Activated T-helper 9 cell treated with anti-CD3 and anti-CD28 coated beads, Interleukin-2, amount 50 U/mL, for 16 hours (primary cell): ENCODE measurements at regions not wholly inside any gene's neighbourhood (a gene's known extent, or its start where the extent isn't known, plus 50 kb on each side); places are given as distances from the start of the nearest gene placed in this dataset.

Experiments
- DNase-seq: peaks from one replicate; pipeline ENCODE4 v3.0.0-alpha.2; 2020; ENCODE audit warnings: low read depth

DNA sequence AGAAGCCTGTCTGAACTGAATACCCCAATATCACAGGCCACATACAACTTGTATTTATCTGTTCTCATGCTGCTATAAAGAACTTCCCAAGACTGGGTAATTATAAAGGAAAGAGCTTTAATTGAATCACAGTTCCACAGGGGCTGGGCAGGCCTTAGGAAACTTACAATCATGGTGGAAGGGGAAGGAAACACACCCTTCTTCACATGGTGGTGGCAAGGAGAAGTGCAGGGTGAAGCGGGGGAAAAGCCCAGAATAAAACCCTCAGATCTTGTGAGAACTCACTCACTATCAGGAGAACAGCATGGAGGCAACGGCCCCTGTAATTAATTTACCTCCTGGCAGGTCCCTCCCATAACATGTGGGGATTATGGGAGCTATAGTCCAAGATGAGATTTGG, 50.3 kb upstream of the FNDC1 start:
- no peak for DNase-seq

DNA sequence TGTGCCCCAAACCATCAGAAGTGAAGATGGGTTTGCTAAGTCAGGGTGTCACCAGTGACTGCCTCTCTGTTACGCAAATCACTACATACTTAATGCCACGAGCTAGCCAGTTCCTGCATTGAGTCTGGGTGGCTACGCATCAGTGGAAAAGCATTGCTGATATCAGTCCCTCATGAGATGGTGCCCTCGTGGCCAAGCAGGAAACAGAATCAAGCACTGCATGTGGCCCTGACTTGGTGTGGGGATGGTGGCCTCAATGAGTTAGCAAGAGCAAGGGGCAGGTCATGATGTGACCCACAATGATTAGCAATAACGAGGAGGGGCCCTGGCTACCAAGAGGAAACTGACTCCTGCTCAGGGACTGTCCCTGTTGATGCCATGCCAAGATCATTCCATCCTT, 51.6 kb upstream of the FNDC1 start:
- no peak for DNase-seq

DNA sequence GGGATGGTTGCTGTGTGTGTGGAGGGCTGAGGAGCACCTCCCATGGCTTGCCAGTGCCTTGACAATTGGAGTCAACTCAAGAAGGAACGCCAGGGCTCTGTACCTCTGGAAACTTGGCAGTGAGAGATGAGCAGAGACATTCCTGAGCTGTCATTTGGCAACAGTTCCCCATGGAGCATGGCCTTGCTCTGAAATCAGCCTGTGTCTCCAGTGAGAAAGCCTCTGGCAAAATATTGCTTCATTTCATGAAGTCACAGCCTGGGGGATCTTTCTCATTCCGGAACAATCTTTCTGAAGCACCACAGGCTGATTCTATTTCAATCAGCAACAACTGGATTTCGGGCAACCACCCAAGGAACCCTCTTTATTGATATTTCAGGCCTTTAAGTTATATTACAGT, 52.2 kb upstream of the FNDC1 start:
- DNase-seq: no peak

DNA sequence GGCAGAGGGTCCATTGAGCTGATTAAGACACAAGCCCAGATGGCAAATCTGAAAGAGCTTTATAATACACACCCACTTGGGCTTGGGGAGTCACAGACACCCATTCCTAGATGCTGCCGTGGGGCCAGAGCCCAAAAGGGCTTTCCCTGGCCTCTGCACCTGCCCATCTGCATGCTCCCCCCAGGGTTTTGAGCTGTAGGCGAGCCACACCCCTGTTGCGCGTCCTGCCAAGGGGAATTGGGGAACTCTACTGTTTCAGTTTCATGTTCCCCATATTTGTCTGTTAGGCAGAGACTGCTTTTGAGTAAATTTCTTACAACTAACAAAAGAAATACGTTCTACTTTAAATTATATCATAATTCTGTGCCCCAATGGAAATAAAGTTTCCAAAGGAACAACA, 52.9 kb upstream of the FNDC1 start:
- no peak for DNase-seq

DNA sequence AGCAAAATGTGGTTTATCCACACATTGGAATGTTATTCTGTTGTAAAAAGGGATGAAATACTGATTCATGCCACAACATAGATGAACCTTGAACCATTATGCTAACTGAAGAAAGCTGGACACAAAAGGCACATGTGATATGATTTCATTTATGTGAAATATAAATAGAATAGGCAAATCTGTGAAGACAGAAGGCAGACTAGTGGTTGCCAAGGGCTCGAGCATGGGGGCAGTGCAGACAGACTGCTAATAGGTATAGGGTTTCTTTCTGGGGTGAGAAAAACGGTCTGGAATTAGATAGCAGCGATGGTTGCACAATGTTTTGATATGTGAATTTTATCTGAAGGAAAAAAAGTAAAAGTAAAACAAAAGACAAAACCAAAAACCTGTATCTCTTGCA, 54.6 kb upstream of the FNDC1 start:
- no peak for DNase-seq

DNA sequence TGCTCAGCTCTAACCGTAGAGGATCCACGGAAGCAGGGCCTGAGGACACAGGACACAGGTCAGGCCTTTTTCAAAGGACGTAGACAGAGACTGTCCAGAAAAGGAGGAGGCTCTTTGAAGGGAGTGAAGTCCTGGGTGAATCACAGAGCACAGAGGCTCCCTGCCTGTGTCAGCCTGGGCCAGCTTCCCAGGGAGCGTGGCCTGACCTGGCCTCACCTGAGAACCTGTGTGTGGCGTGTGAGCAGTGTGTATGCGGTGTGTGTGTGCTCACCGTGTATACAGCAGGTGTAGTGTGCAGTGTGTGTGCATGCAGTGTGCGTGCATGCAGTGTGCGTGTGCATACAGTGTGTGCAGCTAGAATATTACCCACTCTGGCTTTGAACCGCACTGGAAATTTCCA, 56.0 kb upstream of the FNDC1 start:
- no peak for DNase-seq

DNA sequence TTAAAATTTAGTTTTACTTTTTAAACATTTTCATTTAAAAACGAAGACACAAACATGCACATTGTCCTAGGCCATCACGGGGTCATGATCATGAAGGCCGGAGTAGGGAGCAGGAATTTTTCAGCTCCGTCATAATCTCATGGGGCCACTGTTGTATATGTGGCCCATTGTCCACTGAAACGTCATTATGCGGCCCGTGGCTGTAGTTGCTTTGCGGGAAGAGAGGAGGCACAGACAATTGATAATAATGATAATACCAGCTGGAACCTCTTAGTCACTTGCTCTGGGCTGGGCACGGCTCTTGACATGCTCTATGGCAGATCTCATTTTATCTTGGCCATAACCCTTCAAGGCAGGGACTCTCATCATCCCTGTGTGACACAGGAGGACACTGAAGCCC, 56.5 kb upstream of the FNDC1 start:
- no peak for DNase-seq

DNA sequence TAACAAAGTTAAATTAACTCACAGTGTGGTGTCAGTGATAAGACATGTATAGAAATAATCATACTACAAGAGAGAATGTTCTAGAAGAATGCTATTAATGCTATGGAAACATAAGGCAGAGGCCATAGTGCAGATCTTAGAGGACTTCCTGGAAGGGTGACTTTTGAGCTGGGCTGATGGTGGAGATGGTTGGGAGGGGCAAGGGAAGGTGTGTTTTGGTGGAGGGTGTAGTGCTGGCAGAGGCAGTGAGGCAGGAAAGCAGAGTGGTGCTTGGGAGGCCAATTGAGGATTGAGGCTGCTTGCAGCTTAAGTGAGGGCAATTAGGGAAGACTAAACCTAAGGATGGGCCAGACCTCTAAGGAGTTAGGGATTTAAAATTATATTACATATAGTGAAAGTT, 58.5 kb upstream of the FNDC1 start:
- DNase-seq: no peak

DNA sequence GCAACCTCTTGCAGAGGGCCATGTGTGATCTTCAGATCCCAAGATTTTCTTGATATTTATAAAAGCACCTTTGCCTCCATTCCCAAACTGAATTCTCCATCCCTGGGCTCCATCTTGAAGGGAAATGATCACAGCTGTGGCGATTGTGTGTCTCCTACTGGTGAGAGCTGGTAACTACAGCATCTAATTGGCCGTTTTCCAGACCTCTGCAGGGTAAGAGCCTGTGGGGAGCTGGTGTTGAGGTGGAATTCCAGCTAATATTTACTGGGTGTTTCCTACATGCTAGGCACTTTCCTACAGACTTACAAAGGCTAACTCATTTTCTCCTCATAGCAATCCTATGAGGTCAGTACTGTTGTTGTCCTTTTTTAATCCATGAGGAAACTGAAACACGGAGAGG, 59.2 kb upstream of the FNDC1 start:
- DNase-seq: no peak

DNA sequence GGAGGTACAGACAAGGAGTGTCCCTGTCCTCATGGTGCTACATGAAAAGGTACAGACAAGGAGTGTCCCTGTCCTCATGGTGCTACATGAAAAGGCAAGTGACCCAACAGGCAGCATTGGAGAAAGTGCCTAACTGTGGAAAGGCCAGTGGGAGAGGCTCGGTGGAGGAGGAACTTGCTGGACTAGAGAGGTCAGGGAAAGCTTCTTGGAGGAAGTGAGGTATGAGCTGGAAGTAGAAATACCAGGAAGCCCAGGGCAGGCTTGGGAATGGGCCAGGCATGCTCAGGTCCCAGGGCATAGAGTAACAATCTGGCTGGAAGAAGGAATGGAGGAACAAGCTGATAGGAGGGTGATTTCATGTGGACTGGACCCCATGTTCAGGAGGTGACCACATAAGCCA, 59.8 kb upstream of the FNDC1 start:
- no peak for DNase-seq

DNA sequence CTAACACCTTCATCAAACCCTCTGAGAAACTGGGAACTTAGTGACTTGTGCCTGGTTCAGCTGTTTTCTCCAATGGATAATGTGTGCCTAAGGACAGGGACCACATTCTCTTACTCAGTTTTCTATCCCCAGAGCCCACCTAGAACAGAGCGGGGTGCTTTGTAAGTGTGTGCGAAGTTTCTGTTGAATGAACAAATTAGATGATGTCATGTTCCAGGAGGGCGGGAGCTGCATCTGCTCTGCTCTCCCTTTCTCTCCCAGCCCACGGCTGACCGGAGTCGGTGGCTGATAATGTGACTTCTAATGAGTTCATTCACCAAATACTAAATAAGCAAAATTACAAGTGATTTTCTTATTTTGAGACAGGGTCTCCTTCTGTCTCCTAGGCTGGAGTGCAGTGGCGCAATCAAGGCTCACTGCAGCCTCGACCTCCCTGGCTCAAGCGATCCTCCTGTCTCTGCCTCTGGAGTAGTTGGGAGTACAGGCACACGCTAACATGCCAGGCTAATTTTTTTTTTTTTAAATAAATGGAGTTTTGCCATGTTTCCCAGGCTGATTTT, 60.7 kb upstream of the FNDC1 start:
- no peak for DNase-seq

DNA sequence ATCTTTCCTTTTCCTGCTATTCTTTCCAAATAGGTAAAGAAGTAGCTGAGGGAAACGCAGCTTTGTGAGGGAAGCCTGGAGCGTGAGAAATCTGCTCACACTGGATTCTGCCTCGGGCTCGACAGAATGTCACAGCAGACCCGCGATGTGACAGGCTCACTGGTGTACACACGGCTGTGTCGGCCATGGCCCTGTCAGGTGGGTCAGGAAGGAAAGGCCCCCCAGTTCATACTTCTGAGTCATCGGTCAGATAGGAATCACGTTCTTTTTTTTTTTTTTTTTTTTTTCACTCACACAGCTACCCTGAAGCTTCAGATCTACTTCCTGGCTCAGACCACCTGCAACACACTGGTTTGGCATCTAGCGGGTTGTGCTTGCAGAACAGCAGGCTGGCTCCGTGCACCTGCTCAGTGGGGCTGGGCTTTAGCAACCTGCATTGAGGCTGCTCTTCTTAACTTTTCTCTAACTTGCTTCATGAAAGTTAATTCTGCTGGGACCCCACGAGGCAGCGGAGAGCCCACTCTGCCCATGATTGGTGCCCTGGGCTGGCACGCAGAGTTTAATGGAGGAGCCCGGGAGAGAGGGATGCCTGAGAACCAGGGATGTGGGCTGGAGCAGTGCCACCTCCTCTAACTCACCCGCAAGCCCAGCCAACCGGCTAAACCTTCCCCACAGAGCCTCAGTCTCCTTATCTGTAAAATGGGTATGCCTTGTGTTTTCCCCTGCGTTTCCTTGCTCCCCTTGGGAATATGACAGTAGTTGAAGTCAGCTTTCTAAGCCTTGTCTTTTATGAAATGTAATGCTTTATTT, 61.5 kb upstream of the FNDC1 start:
- DNase-seq: peak; percentile 31

DNA sequence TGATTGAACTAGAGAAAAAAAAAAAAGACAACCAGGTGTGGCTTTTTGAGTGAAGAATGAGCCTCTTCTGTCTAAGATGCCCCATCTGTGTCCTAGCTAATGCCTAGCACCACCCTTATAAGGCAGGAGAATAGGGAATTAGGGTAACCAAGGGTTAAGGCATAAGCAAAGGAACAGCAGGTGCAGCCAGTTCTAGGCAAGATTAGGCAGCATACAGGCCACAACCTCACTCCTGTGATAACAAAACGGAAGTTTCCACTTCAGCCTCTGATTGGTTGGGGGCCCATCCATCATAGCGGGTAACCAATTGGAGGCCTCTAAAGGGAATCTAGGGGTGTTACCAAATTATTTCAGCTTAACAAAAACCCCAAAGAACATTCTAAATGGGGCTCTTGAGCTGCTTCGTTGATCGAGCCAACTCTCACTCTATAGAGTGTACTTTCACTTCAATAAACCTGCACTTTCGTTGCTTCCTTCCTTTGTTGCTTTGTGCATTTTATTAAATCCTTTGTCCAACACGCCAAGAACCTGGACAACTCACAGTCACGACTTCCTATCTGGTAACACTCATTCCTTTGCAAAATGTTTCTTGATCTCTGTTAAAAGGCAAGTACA, 61.9 kb upstream of the TAGAP start:
- peak; percentile 82 for DNase-seq

DNA sequence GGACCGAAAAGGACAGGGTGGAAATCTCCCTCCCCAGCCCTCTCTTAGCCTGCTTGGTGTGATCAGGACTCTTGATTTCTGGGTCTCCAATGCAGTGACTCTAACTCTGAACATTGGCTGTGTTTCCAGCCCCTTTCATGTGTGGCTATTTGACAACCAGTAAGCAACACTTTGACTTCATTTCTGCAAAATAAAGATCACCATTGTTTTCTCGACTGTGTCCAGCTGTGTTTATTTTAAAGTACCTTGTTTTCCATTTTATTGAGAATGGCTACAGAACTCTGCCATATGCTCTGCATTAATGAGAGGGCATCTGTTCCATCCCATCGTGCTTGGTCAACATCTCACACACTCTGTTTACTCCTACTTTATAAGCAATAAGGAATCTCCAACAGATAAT, 60.9 kb upstream of the TAGAP start:
- no peak for DNase-seq

DNA sequence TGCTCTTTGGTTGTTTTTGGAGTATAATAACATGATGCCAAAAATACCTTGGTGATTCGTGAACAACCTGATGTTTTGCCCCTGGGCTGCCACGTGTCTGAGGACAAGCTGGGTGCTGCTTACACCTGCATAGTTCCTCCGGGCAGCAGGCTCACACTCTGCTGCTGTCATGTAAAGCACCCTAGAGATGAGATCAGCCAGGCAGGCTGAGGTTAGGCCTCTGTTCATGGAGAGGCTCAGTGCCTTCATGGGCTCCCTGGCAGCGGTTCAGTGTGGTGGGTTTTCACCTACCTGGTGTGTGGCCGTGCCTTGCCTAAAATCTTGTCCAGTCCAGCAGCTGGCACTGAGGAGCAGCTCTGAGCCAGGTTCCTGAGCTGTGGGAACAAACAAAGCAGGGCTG, 60.1 kb upstream of the TAGAP start:
- no peak for DNase-seq

DNA sequence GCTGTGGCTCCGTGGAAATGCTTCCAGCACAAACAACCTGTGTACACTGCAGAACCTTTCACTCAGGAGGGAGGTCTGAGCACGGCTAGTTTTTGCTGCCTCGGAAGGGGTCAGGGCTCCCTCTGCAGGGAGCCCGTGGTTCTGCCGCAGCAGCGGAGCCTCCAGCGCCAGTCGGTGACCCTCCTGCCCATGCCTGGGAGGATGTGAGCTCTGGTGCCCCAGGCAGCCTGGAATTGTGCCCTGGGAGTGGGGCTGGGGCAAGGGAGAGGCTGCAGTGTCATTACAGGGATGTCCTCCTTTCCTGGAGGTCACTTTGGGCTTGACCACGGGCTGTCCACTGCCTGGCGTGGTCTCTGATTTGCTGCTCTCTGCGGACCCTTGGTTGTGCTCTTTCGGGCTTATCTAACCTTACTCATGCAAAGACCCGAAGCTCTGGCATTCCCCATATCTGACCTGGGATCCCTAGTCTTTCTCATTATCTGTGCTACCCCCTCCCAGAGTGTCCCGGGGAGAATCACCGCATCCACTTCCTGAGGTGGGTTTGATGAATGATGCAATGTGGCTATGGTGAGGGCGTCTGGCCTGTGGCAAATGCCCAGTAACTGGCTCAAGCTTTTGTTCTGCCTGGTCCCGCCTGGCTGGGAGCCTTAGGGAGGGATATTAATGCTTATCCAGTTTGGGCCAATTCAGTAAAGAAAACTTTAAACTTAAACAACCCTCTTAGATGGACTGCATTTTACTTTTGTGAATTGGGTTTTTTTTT, 59.6 kb upstream of the TAGAP start:
- DNase-seq: peak; percentile 71

DNA sequence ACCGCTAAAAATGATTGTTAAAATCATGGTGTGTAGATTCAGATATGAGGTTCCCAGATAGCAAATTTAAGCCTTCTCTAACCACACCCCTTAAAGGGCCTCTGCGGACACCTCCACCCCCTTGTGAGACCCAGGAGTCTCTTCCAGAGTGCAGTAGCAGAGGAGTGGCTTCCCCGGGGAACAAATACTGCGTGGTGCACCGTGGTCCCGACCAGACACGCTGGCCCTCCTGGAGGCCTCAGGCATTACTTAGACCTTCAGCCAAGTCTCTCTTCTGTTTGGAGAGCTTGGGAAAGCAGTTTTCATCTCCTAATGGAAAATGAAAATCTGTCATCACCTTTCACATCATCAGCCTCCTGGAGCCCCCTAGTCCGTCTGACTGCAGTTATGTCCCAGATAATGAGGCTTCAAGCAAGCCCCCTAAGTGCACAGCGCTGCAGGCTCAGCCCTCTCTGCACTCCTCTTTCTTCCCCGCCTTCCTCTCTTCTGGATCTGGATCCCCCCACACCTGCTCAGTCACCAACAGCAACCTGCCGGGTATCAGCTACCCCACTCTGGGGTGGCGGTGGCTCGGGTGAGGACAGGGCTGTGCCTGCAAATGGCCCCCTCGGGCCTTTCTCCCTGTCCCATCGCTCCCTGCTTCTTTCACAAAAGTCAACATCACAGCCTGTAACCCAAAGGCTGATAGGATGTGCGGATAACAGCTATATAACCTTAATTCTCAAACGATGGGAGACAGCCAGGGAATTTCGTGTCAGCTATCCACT, 58.8 kb upstream of the TAGAP start:
- no peak for DNase-seq

DNA sequence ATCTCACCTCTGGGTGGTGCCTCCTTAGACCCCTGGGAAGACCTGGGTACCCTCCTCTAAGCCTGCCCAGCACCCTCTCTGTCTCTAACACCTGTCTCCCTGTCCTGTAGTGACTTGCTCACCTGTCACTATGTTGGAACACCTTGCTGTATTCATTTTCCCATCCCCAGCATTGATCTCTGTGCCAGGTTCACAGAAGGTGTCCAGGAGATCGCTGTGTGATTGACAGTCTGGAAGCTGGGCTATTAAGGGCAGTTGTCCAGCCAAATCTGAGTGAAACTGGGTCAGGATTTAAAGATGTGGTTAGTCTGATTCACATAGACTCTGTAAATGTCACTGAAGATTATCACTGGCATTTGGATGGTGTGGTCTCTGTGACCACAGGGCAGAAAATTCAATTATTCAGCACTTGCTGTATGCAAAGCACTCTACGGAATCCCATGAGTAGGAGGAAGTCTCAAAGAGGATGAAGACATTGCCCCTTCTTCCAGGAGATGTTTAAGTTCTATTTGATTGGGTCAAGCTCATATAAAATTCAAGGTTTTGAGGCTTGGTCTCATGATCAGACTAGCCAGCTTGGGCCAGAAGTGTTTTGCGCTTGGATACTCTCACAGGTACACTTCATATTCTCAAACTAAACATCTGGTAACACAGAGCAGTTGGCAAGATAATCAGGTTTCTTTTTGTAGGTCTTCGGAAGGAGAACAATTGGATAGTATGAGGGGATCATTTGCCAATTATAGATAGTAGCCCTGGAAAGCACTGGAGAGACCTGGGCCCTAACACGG, 57.8 kb upstream of the TAGAP start:
- no peak for DNase-seq

DNA sequence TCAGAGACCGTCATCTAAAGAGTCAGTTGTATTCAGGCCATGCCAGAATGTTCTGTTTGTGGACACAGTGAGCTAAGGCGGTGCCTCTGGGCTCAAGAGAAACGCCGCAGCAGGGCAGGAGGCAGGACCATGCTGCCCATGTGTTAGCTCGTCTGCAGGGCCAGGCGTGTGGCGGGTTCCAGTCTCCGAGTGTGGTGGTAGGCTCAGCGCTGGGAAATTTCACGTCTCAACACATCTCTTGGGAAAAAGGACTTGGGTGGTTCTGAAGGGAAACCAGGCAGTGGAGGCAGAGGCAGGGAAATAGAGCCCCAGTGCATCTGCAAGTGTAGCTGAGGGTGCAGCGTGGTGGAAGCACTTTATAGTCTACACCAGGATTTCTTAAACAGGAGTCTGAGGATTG, 56.9 kb upstream of the TAGAP start:
- no peak for DNase-seq

DNA sequence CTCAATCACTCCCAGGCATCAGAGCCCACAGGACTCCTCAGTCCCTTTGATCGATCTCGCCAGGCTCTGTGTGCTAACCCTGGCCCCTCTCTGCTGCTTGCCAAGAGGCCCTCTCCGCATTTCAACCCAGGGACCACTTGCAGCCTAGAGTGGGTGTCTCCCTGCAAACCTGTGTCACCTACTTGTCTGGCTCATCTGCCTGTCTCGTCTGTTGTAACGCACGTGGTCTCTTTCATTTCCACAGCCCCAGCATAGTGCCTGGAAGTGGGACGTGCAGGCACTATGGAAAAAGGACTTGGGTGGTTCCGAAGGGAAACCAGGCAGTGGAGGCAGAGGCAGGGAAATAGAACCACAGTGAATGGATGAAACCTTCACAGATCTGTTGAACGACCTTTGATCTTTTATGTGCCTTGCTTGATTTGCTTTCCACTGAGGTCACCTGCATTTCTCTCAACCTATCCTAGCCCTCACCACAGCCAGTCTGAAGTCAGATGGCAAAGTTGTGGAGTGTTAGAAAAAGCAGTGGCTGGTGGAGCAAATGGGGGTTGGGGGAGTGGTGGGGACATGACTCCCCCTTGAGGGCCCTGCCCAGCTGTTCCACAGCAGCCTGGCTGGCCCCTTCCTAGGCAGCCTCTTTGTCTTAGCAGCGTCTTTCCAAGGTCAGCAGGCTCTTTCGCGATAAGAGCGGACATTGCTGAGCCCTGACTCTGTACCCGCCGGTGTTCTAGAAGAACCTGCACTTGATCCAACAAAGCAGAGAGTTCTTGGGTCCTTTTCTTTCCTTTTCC, 55.8 kb upstream of the TAGAP start:
- no peak for DNase-seq

DNA sequence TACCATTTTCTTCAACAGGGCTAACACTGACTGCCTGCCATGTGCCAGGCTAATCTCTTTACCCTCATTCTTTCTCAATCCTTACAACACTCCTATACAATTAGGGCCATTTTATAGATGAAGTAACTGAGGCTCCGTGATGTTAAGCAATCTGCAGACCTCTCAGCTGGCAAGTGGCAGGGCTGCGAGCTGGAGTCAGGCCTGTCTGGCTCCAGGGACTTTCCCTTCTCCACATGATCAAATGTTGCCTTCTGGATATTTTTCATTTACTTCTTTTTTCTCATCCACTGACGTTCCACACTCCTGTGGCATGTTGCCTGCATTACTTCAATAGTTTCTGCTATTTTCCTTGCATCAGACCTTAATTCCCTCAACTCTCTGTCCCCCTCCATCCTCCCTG, 55.2 kb upstream of the TAGAP start:
- DNase-seq: no peak
